H1 (cell line): ENCODE measurements at regions not wholly inside any gene's neighbourhood (a gene's known extent, or its start where the extent isn't known, plus 50 kb on each side); places are given as distances from the start of the nearest gene placed in this dataset.

ENCODE experiments used
- CTCF ChIA-PET: fragments of 300-600 bp; sonication (Branson Sonifier 250); formaldehyde crosslinking; loops from one replicate; lab custom pipeline; 2021; ENCODE audit not compliant: partially characterized antibody; lab: Charles Lee
- POLR2A ChIA-PET: fragments of 300-600 bp; sonication (Branson Sonifier 250); formaldehyde crosslinking; loops from one replicate; lab custom pipeline; 2021; ENCODE audit warnings: inconsistent platforms; ENCODE audit not compliant: partially characterized antibody; lab: Charles Lee
- DNase-seq, 2 experiments: peaks; one replicate each; pipeline versions ENCODE4 v3.0.0 to v3.0.0-alpha.2; 2010 to 2022; ENCODE audit warnings: low spot score in 2 of 2, low read depth in 1 of 2, mixed read lengths in 1 of 2
- FAIRE-seq: peaks from 2 replicates; lab custom pipeline; 2011; peaks lifted over from hg19 to GRCh38; lab: Jason Lieb, UNC
- H2AFZ ChIP-seq: 2 replicates; pipeline ENCODE4 v1.8.1; 2012; ENCODE audit warnings: low read length, inconsistent platforms
- H2AK5ac ChIP-seq: 2 replicates; pipeline ENCODE4 v1.6.1; 2013; ENCODE audit warnings: low read depth, low read length
- H2BK120ac ChIP-seq: replicated peaks from 2 replicates; pipeline ENCODE3; 2013; ENCODE audit warnings: low read depth, low read length, inconsistent platforms
- H2BK12ac ChIP-seq: 2 replicates; pipeline ENCODE4 v1.6.1; 2013; ENCODE audit warnings: low read depth, low read length
- H2BK15ac ChIP-seq: 2 replicates; pipeline ENCODE4 v1.6.1; 2013; ENCODE audit warnings: low read length
- H2BK20ac ChIP-seq: 2 replicates; pipeline ENCODE4 v1.6.1; 2013; ENCODE audit warnings: low read length
- H2BK5ac ChIP-seq: 2 replicates; pipeline ENCODE4 v1.6.1; 2013; ENCODE audit warnings: low read depth, low read length
- H3K14ac ChIP-seq: 2 replicates; pipeline ENCODE4 v1.6.1; 2013; ENCODE audit warnings: inconsistent platforms; ENCODE audit not compliant: insufficient read length
- H3K18ac ChIP-seq: 2 replicates; pipeline ENCODE4 v1.6.1; 2013; ENCODE audit warnings: low read length; ENCODE audit errors: extremely low read depth
- H3K23ac ChIP-seq: 2 replicates; pipeline ENCODE4 v1.6.1; 2013; ENCODE audit warnings: inconsistent platforms; ENCODE audit not compliant: insufficient read length
- H3K23me2 ChIP-seq: 2 replicates; pipeline ENCODE4 v1.6.1; 2013; ENCODE audit warnings: low read depth, low read length
- H3K27ac ChIP-seq: 2 replicates; pipeline ENCODE4 v1.6.1; 2011; ENCODE audit warnings: low read depth, low read length, inconsistent platforms
- H3K27me3 ChIP-seq, 4 experiments: replicated peaks in 1 of 4; 1 replicate in 1 of 4; 2 replicates in 3 of 4; pipeline versions ENCODE4 v1.6.1 to v1.8.1; 2011 to 2013; ENCODE audit warnings: low read length in 3 of 4, mild to moderate bottlenecking in 3 of 4, inconsistent platforms in 2 of 4, mixed read lengths in 2 of 4, moderate library complexity in 1 of 4; ENCODE audit not compliant: control insufficient read depth in 3 of 4, insufficient read depth in 3 of 4; ENCODE audit errors: extremely low read depth in 1 of 4
- H3K36me3 ChIP-seq, 4 experiments: 2 replicates each; pipeline versions ENCODE4 v1.6.1 to v1.8.1; 2011 to 2013; ENCODE audit warnings: mild to moderate bottlenecking in 4 of 4, low read length in 3 of 4, moderate library complexity in 2 of 4, control low read depth in 1 of 4, inconsistent platforms in 1 of 4; ENCODE audit not compliant: insufficient read depth in 4 of 4, control insufficient read depth in 2 of 4
- H3K4ac ChIP-seq: replicated peaks from 2 replicates; pipeline ENCODE3; 2013; ENCODE audit warnings: low read length, low read depth, mixed read lengths, inconsistent platforms; ENCODE audit not compliant: insufficient read length
- H3K4me1 ChIP-seq, 4 experiments: replicated peaks in 1 of 4; 1 replicate in 1 of 4; 2 replicates in 3 of 4; pipeline versions ENCODE4 v1.6.1 to v1.8.1; 2011 to 2013; ENCODE audit warnings: low read length in 3 of 4, inconsistent platforms in 2 of 4, mixed read lengths in 1 of 4; ENCODE audit not compliant: insufficient read depth in 4 of 4, control insufficient read depth in 3 of 4
- H3K4me2 ChIP-seq, 2 experiments: 2 replicates each; pipeline versions ENCODE4 v1.6.1 to v1.8.1; 2011 to 2013; ENCODE audit warnings: low read depth in 2 of 2, low read length in 2 of 2, control low read depth in 1 of 2, inconsistent platforms in 1 of 2, mild to moderate bottlenecking in 1 of 2; ENCODE audit not compliant: insufficient read depth in 1 of 2
- H3K4me3 ChIP-seq, 4 experiments: fragments of 200-600, 300-600 bp in 1 of 4; sonication (generic), shearing (Covaris generic), sonication (Bioruptor Twin) in 1 of 4; 2 replicates each; pipeline versions ENCODE4 v1.5.1 to v1.8.1; 2011 to 2016; ENCODE audit warnings: low read length in 4 of 4, low read depth in 3 of 4, control low read depth in 2 of 4, inconsistent platforms in 2 of 4, mild to moderate bottlenecking in 2 of 4, mixed read lengths in 1 of 4, moderate library complexity in 1 of 4; ENCODE audit not compliant: insufficient read depth in 2 of 4; ENCODE audit errors: extremely low read depth in 1 of 4
- H3K56ac ChIP-seq: replicated peaks from 2 replicates; pipeline ENCODE3; 2013; ENCODE audit warnings: low read depth, mild to moderate bottlenecking, mixed read lengths, low read length, inconsistent platforms; ENCODE audit not compliant: insufficient read length
- H3K79me1 ChIP-seq: 2 replicates; pipeline ENCODE4 v1.6.1; 2013; ENCODE audit warnings: low read depth, low read length, control low read depth
- H3K79me2 ChIP-seq, 2 experiments: 2 replicates each; pipeline versions ENCODE4 v1.6.1 to v1.8.1; 2012 to 2013; ENCODE audit warnings: low read length in 2 of 2, mild to moderate bottlenecking in 2 of 2, inconsistent platforms in 1 of 2; ENCODE audit not compliant: insufficient read depth in 2 of 2, control insufficient read depth in 1 of 2
- H3K9ac ChIP-seq, 4 experiments: replicated peaks in 1 of 4; 1 replicate in 1 of 4; 2 replicates in 3 of 4; pipeline versions ENCODE4 v1.6.1 to v1.8.1; 2011 to 2013; ENCODE audit warnings: low read depth in 3 of 4, low read length in 3 of 4, control low read depth in 2 of 4, mild to moderate bottlenecking in 2 of 4, moderate library complexity in 2 of 4, inconsistent platforms in 1 of 4; ENCODE audit errors: extremely low read depth in 1 of 4
- H3K9me3 ChIP-seq, 2 experiments: 2 replicates each; pipeline versions ENCODE4 v1.6.1 to v1.8.1; 2012 to 2013; ENCODE audit warnings: mild to moderate bottlenecking in 2 of 2, moderate library complexity in 2 of 2, control low read depth in 1 of 2, inconsistent platforms in 1 of 2, low read depth in 1 of 2, low read length in 1 of 2, mixed read lengths in 1 of 2; ENCODE audit not compliant: insufficient read depth in 2 of 2
- H4K20me1 ChIP-seq, 2 experiments: replicated peaks in 1 of 2; 2 replicates each; pipeline versions ENCODE3 to v1.8.1; 2011 to 2013; ENCODE audit warnings: inconsistent platforms in 2 of 2, low read length in 2 of 2, mild to moderate bottlenecking in 1 of 2; ENCODE audit not compliant: insufficient read depth in 2 of 2, control insufficient read depth in 1 of 2
- H4K5ac ChIP-seq: 2 replicates; pipeline ENCODE4 v1.6.1; 2013; ENCODE audit warnings: low read length, low read depth, mixed read lengths, inconsistent platforms; ENCODE audit not compliant: insufficient read length
- H4K8ac ChIP-seq: 2 replicates; pipeline ENCODE4 v1.8.0; 2013; ENCODE audit warnings: mild to moderate bottlenecking, moderate library complexity, low read length, inconsistent platforms; ENCODE audit not compliant: insufficient read depth; ENCODE audit errors: extremely low read depth
- H4K91ac ChIP-seq: replicated peaks from 2 replicates; pipeline ENCODE3; 2013; ENCODE audit warnings: low read length, mixed read lengths, inconsistent platforms; ENCODE audit not compliant: insufficient read length
- ASH2L ChIP-seq: fragments of 200-600, 300-600 bp; sonication (generic); IDR thresholded peaks from one replicate; pipeline ENCODE4 v1.7.1; 2017; ENCODE audit warnings: low read length
- CREB1 ChIP-seq: IDR thresholded peaks from 2 replicates; pipeline ENCODE4 v1.6.1; 2012; ENCODE audit warnings: inconsistent platforms
- EZH2 ChIP-seq: fragments of 200-600 bp; sonication (generic); IDR thresholded peaks from 2 replicates; pipeline ENCODE4 v1.7.1; 2012; ENCODE audit warnings: low read depth, mild to moderate bottlenecking, moderate library complexity, low read length, inconsistent platforms; ENCODE audit not compliant: severe bottlenecking
- GABPA ChIP-seq: IDR thresholded peaks from 2 replicates; pipeline ENCODE4 v1.6.1; 2011; ENCODE audit warnings: mild to moderate bottlenecking, low read length, moderate library complexity, borderline replicate concordance; ENCODE audit not compliant: insufficient read depth
- KDM1A ChIP-seq: fragments of 200-600, 300-600 bp; sonication (generic); IDR thresholded peaks from 2 replicates; pipeline ENCODE4 v1.7.1; 2016; ENCODE audit warnings: mild to moderate bottlenecking, low read length, borderline replicate concordance
- POLR2A ChIP-seq, 2 experiments: IDR thresholded peaks; 1 replicate in 1 of 2; 2 replicates in 1 of 2; pipeline ENCODE4 v1.6.1; 2011; ENCODE audit warnings: low read depth in 2 of 2, low read length in 2 of 2, mild to moderate bottlenecking in 2 of 2; ENCODE audit errors: control extremely low read depth in 1 of 2
- POU5F1 ChIP-seq: IDR thresholded peaks from 2 replicates; pipeline ENCODE4 v1.6.1; 2011; ENCODE audit warnings: low read depth, mild to moderate bottlenecking, low read length, moderate library complexity
- RAD21 ChIP-seq, 2 experiments: IDR thresholded peaks in 1 of 2; conservative IDR thresholded peaks in 1 of 2; 2 replicates each; pipeline ENCODE4 v1.6.1; 2011; ENCODE audit warnings: low read depth in 2 of 2, low read length in 2 of 2, improper control_type of control experiment in 1 of 2, inconsistent platforms in 1 of 2, mild to moderate bottlenecking in 1 of 2, moderate library complexity in 1 of 2
- RFX5 ChIP-seq: IDR thresholded peaks from 2 replicates; pipeline ENCODE4 v1.6.1; 2011; ENCODE audit warnings: low read depth, low read length, improper control_type of control experiment, borderline replicate concordance
- SAP30 ChIP-seq: fragments of 300-600 bp; sonication (generic); IDR thresholded peaks from 2 replicates; pipeline ENCODE4 v1.7.1; 2012; ENCODE audit warnings: low read length, moderate library complexity, mild to moderate bottlenecking, inconsistent platforms; ENCODE audit not compliant: insufficient read depth, insufficient replicate concordance
- SP1 ChIP-seq: IDR thresholded peaks from 2 replicates; pipeline ENCODE4 v1.6.1; 2011; ENCODE audit warnings: low read depth, low read length
- SP4 ChIP-seq: IDR thresholded peaks from 2 replicates; pipeline ENCODE4 v1.6.1; 2012; ENCODE audit warnings: low read length, inconsistent platforms
- ZNF274 ChIP-seq: IDR thresholded peaks from 2 replicates; pipeline ENCODE4 v1.7.0; 2012; ENCODE audit warnings: low read length, borderline replicate concordance; ENCODE audit errors: extremely low read depth
- WGBS, 2 experiments: shearing (Covaris generic) in 1 of 2; methylation state at CpG; one replicate each; pipeline versions ENCODE4 v1.1.6 to v1.1.7; 2013 to 2015; ENCODE audit warnings: low lambda C conversion rate in 2 of 2, mixed read lengths in 2 of 2, inconsistent platforms in 1 of 2, low coverage in 1 of 2, missing lambda C conversion rate in 1 of 2; ENCODE audit not compliant: insufficient replicate concordance in 2 of 2, insufficient coverage in 1 of 2, insufficient read length in 1 of 2; ENCODE audit errors: extremely low coverage in 1 of 2, missing lambda C conversion rate in 1 of 2; 5-methylcytosine and 5-hydroxymethylcytosine counted together

GRCh38 chr13:21259571-21260455 lies 83.4 kb downstream of the MRPL57 start:
- Histone ChIP-seq H3K4ac (no peak overlapping the region), H3K79me2 (no peaks in the 10 kb centered on the region), H2BK15ac (no peak overlapping the region), H3K23ac (no peak overlapping the region), H3K4me1 (no peaks in the 10 kb centered on the region), H3K4me3 (no peak overlapping the region), H3K18ac (no peak overlapping the region), H3K9ac (no peak overlapping the region), H3K27me3 (no peaks in the 10 kb centered on the region), H3K23me2 (no peaks in the 10 kb centered on the region), H3K14ac (no peak overlapping the region), H4K8ac (peak overlapping the region; percentile 5; the same call in 1 of the 2 replicates), H2AFZ (no peak overlapping the region), H3K79me1 (no peaks in the 10 kb centered on the region), H4K91ac (no peak overlapping the region), H3K56ac (no peak overlapping the region), H2BK5ac (no peak overlapping the region), H3K9me3 (peaks cover 0 to 3% of the 10 kb centered on the region in 2 experiments; a peak in 1 of 4 replicates), H2BK12ac (no peak overlapping the region), H3K27ac (no peak overlapping the region), H4K5ac (no peak overlapping the region), H2BK20ac (no peak overlapping the region), H2AK5ac (no peak overlapping the region), H2BK120ac (no peak overlapping the region), H3K4me2 (no peak overlapping the region), H4K20me1 (no peaks in the 10 kb centered on the region), H3K36me3 (no peaks in the 10 kb centered on the region)
- DNase-seq (no peak), FAIRE-seq (no peak)
- POLR2A ChIA-PET = no interaction called here
- CTCF ChIA-PET = interaction anchor here (0.8 to 1.4 kb wide), 5 partner anchors 12 to 218 kb away, joined by 3 to 4 read pairs (median 3); no protein-coding TSS in a partner anchor
- 97% methylated on average over 41 of the region's 57 CpGs; no CpG with 5 or more reads in 1 of the 2 experiments for WGBS, 2 experiments
- TF ChIP-seq POLR2A (IDR thresholded peaks at IDR 0.05; ENCODE audit: control extremely low read depth in 1 of 2, low read depth in 2 of 2, low read length in 2 of 2) (no peak), RAD21 (IDR thresholded peaks at IDR 0.05 in 1 of 2, conservative IDR thresholded peaks at IDR 0.05 in 1 of 2; ENCODE audit: low read depth in 2 of 2, low read length in 2 of 2) (peak in 1 of 2 experiments; percentile 13; a peak in 1 of 4 replicates), ASH2L (no peak), ZNF274 (no peak), SP1 (no peak), POU5F1 (no peak), CREB1 (no peak), RFX5 (no peak), KDM1A (0 out of 2 replicates have a peak, but pooled peaks have one; percentile 27), EZH2 (no peak), SP4 (no peak), GABPA (no peak), SAP30 (no peak)
